T-cell (primary cell): ENCODE measurements at regions not wholly inside any gene's neighbourhood (a gene's known extent, or its start where the extent isn't known, plus 50 kb on each side); places are given as distances from the start of the nearest gene placed in this dataset.

ENCODE experiments used
- ATAC-seq, 4 experiments: fragments of 200-7000 bp in 3 of 4; fragments of 150-1000 bp in 1 of 4; cut with Tn5 transposase; replicated peaks in 1 of 4; 1 replicate in 3 of 4; 2 replicates in 1 of 4; pipeline ENCODE4 v1.10.0; 2021; ENCODE audit warnings: moderate library complexity in 3 of 4, mild to moderate bottlenecking in 2 of 4, moderate number of reproducible peaks in 1 of 4
- CTCF ChIA-PET, 2 donors: fragments of 300-600 bp; sonication (Branson Sonifier 250); formaldehyde crosslinking; loops; one replicate each; lab custom pipeline; 2022; ENCODE audit warnings: antibody characterized with exemption in 2 of 2; lab: Charles Lee
- POLR2A ChIA-PET, 2 donors: fragments of 300-600 bp; sonication (Branson Sonifier 250); formaldehyde crosslinking; loops; one replicate each; lab custom pipeline; 2022; ENCODE audit warnings: antibody characterized with exemption in 2 of 2; lab: Charles Lee
- DNase-seq, 35 experiments: peaks; one replicate each; pipeline versions ENCODE4 v3.0.0 to v3.0.0-alpha.2; 2013 to 2023
- H3K27ac ChIP-seq: one replicate; pipeline ENCODE4 v1.5.1; 2013; ENCODE audit warnings: low read length
- H3K27me3 ChIP-seq, 2 experiments: replicated peaks in 1 of 2; 1 replicate in 1 of 2; 2 replicates in 1 of 2; pipeline versions ENCODE4 v1.6.1 to v1.7.0; 2013; ENCODE audit warnings: low read length in 1 of 2, mixed read lengths in 1 of 2; ENCODE audit not compliant: control insufficient read depth in 2 of 2, insufficient read depth in 2 of 2; ENCODE audit errors: extremely low read depth in 1 of 2
- H3K36me3 ChIP-seq, 2 donors: 1 replicate in 1 of 2; 2 replicates in 1 of 2; pipeline versions ENCODE4 v1.6.1 to v1.7.0; 2013; ENCODE audit warnings: low read length in 1 of 2; ENCODE audit not compliant: control insufficient read depth in 2 of 2, insufficient read depth in 1 of 2; ENCODE audit errors: extremely low read depth in 1 of 2
- H3K4me1 ChIP-seq, 2 experiments: 1 replicate in 1 of 2; 2 replicates in 1 of 2; pipeline versions ENCODE4 v1.6.1 to v1.7.0; 2013; ENCODE audit warnings: low read length in 2 of 2, mixed read lengths in 1 of 2; ENCODE audit not compliant: insufficient read depth in 2 of 2, control insufficient read depth in 1 of 2; ENCODE audit errors: extremely low read depth in 1 of 2
- H3K4me3 ChIP-seq, 2 donors: 1 replicate in 1 of 2; 2 replicates in 1 of 2; pipeline versions ENCODE4 v1.5.1 to v1.7.0; 2013; ENCODE audit warnings: mild to moderate bottlenecking in 2 of 2, low read length in 1 of 2, moderate library complexity in 1 of 2; ENCODE audit not compliant: control insufficient read depth in 1 of 2; ENCODE audit errors: extremely low read depth in 1 of 2
- H3K9me3 ChIP-seq: 2 replicates; pipeline ENCODE4 v1.7.0; 2013
- H3K27ac Mint-ChIP-seq, 2 donors: one replicate each; pipeline ENCODE4 v1.8.0; 2020 to 2021; ENCODE audit warnings: mild to moderate bottlenecking in 2 of 2, mixed read lengths in 2 of 2
- H3K27me3 Mint-ChIP-seq, 2 donors: one replicate each; pipeline ENCODE4 v1.8.0; 2021 to 2022; ENCODE audit warnings: mixed read lengths in 2 of 2
- H3K36me3 Mint-ChIP-seq: one replicate; pipeline ENCODE4 v1.8.0; 2021; ENCODE audit warnings: mixed read lengths
- H3K4me1 Mint-ChIP-seq, 3 donors: one replicate each; pipeline ENCODE4 v1.8.0; 2020 to 2022; ENCODE audit warnings: mixed read lengths in 3 of 3, mild to moderate bottlenecking in 1 of 3
- H3K4me3 Mint-ChIP-seq, 3 donors: one replicate each; pipeline ENCODE4 v1.8.0; 2020 to 2022; ENCODE audit warnings: mild to moderate bottlenecking in 3 of 3, mixed read lengths in 3 of 3, moderate library complexity in 3 of 3
- H3K9me3 Mint-ChIP-seq, 3 donors: one replicate each; pipeline ENCODE4 v1.8.0; 2020 to 2022; ENCODE audit warnings: mixed read lengths in 3 of 3
- WGBS: methylation state at CpG from one replicate; pipeline ENCODE4 v1.1.5; 2013; ENCODE audit warnings: missing lambda C conversion rate; ENCODE audit not compliant: insufficient coverage; 5-methylcytosine and 5-hydroxymethylcytosine counted together

DNA sequence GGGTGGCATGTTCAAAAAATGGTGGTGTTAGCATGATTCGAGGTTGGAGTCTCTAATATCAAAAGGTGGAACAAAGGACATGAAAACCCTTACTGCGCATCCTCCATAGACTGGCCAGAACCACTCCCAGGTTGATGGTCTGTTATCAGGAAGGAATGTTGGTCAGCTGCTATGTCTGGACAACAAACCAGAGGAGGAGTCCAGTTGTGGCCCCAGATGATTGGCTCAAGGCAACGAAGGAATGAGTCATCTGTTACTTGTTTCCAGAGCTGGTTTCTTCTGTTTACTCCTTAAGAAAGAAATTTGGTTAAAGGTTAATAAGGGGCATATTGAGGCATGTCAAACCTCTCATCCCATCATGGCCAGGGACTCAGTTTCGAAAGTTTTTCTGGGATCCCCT lies 56.8 kb upstream of the GRIA4 start:
- ATAC-seq: no peak
- Histone ChIP-seq H3K4me1 (no peaks in the 10 kb centered on the region), H3K4me3 (no peak overlapping the region), H3K9me3 (no peaks in the 10 kb centered on the region), H3K27ac (no peak overlapping the region), H3K27me3 (no peaks in the 10 kb centered on the region), H3K36me3 (no peaks in the 10 kb centered on the region)
- ChIA-PET CTCF (no interaction called here), POLR2A (no interaction called here)
- peaks cover 0 to 8% of the 10 kb centered on the region in 2 donors for H3K27me3 Mint-ChIP-seq
- no peaks in the 10 kb centered on the region for H3K36me3 Mint-ChIP-seq
- no peak for DNase-seq
- H3K9me3 Mint-ChIP-seq: no peaks in the 10 kb centered on the region
- no peaks in the 10 kb centered on the region for H3K4me1 Mint-ChIP-seq
- H3K4me3 Mint-ChIP-seq: no peak overlapping the region
- H3K27ac Mint-ChIP-seq: no peak overlapping the region
- WGBS: no CpG with 5 or more reads among the region's 4 CpGs

DNA sequence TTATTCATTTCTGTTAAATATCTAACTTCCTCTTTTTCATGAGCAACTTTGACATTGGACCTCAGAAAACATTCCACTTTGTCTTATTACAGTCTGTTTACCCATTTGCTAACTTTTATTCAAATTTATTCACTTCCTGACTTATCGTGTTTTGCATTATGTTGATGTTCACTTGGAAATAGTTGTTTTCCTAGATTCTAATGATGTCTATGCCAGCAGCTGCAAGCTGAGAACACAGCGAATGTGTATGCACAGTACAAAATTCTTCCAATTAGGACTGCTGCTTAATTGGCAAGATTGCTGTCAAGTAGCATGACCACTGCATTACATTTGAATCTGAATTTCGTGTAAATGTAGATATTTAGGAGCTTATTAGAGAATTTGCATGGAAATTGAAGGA lies 61.5 kb upstream of the GRIA4 start:
- no peaks in the 10 kb centered on the region for H3K4me1 ChIP-seq
- no peak for ATAC-seq
- POLR2A ChIA-PET: no interaction called here

GRCh38 chr11:105538588-105538987 lies 71.3 kb upstream of the GRIA4 start:
- Mint-ChIP-seq H3K4me1 (no peaks in the 10 kb centered on the region), H3K4me3 (no peak overlapping the region), H3K27me3 (no peaks in the 10 kb centered on the region), H3K36me3 (no peaks in the 10 kb centered on the region), H3K27ac (no peak overlapping the region), H3K9me3 (no peaks in the 10 kb centered on the region)
- DNase-seq (no peak), ATAC-seq (no peak)
- H3K4me3 ChIP-seq: no peak overlapping the region
- CTCF ChIA-PET: no interaction called here
- POLR2A ChIA-PET: no interaction called here
- H3K27ac ChIP-seq: no peak overlapping the region
- no peaks in the 10 kb centered on the region for H3K4me1 ChIP-seq
- no peaks in the 10 kb centered on the region for H3K36me3 ChIP-seq
- WGBS: 100% methylated on average over 2 of the region's 3 CpGs
- H3K27me3 ChIP-seq: no peaks in the 10 kb centered on the region
- H3K9me3 ChIP-seq: no peaks in the 10 kb centered on the region

More for the DNA sequence above, 61.5 kb upstream of the GRIA4 start:
- no peak overlapping the region for H3K27ac Mint-ChIP-seq
- no peak overlapping the region for H3K4me3 Mint-ChIP-seq
- DNase-seq: no peak
- H3K9me3 ChIP-seq: no peaks in the 10 kb centered on the region
- CTCF ChIA-PET: no interaction called here
- H3K4me3 ChIP-seq: no peak overlapping the region
- WGBS: no CpG with 5 or more reads among the region's 3 CpGs
- H3K27me3 Mint-ChIP-seq: no peaks in the 10 kb centered on the region
- no peak overlapping the region for H3K27ac ChIP-seq
- H3K27me3 ChIP-seq: no peaks in the 10 kb centered on the region
- H3K9me3 Mint-ChIP-seq: no peaks in the 10 kb centered on the region
- H3K4me1 Mint-ChIP-seq: no peaks in the 10 kb centered on the region
- H3K36me3 Mint-ChIP-seq: no peaks in the 10 kb centered on the region
- no peaks in the 10 kb centered on the region for H3K36me3 ChIP-seq

DNA sequence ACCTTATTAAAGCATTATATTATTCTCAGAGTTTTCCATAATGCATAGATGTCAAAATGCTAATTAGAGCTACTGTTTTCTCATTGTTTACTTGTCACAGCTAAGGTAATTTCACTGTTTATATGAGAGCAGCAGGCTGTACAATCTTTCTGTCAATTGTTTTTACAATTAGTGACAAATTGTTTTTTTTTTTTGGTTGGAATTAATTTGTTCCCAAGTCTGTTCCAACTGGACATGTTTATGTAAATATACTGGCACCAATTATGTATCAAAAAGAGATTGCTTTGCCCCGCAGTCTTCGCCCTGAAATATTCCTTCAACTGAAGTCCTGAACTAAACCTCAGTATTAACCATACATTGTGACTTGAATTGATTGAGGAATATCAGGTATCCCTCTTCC lies 72.3 kb upstream of the GRIA4 start:
- Histone ChIP-seq H3K36me3 (no peaks in the 10 kb centered on the region), H3K27me3 (no peaks in the 10 kb centered on the region), H3K9me3 (no peaks in the 10 kb centered on the region), H3K4me1 (no peaks in the 10 kb centered on the region), H3K27ac (no peak overlapping the region), H3K4me3 (no peak overlapping the region)
- Mint-ChIP-seq H3K9me3 (no peaks in the 10 kb centered on the region), H3K27ac (no peak overlapping the region), H3K27me3 (no peaks in the 10 kb centered on the region), H3K36me3 (no peaks in the 10 kb centered on the region), H3K4me1 (no peaks in the 10 kb centered on the region), H3K4me3 (no peak overlapping the region)
- DNase-seq: no peak
- no CpG with 5 or more reads among the region's 2 CpGs for WGBS
- CTCF ChIA-PET: no interaction called here
- ATAC-seq: no peak
- POLR2A ChIA-PET: no interaction called here

DNA sequence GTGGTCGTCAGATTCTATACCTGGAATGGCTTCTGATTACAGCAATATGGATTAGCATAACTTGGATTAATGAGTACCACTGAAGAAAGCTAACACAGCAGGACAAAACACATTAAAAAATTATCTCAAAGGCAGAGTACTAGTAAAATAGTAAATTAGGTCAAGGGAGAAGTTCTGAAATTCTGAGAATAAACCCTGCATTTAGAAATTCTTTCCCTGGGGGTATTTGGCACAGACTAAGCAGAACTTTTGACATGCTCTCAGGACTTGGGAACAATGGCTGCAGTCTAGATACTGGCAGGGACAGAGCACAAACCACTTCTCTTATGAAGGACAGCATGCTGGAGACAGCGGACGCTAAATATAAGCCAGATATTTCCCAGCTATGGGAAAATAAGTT lies 85.6 kb upstream of the GRIA4 start:
- H3K9me3 ChIP-seq: no peaks in the 10 kb centered on the region
- H3K36me3 Mint-ChIP-seq: no peaks in the 10 kb centered on the region
- H3K4me3 ChIP-seq: no peak overlapping the region
- ChIA-PET CTCF (no interaction called here), POLR2A (interaction anchor here in 1 of 2 donors (0.5 kb wide), 1 partner anchor 1545 kb away, joined by 3 read pairs; no protein-coding TSS in a partner anchor)
- H3K36me3 ChIP-seq: no peaks in the 10 kb centered on the region
- ATAC-seq (no peak), DNase-seq (no peak)
- no peaks in the 10 kb centered on the region for H3K4me1 Mint-ChIP-seq
- H3K27me3 Mint-ChIP-seq: peaks cover 0 to 2% of the 10 kb centered on the region in 2 donors
- H3K9me3 Mint-ChIP-seq: peaks cover 2 to 7% (median 4%) of the 10 kb centered on the region in 3 donors
- no peaks in the 10 kb centered on the region for H3K4me1 ChIP-seq
- WGBS: no CpG with 5 or more reads among the region's 3 CpGs
- no peak overlapping the region for H3K27ac Mint-ChIP-seq
- no peaks in the 10 kb centered on the region for H3K27me3 ChIP-seq
- no peak overlapping the region for H3K4me3 Mint-ChIP-seq
- no peak overlapping the region for H3K27ac ChIP-seq

- no peak overlapping the region for H3K4me3 ChIP-seq
- ChIA-PET CTCF (no interaction called here), POLR2A (no interaction called here)
- DNase-seq: no peak
- H3K27me3 ChIP-seq: no peaks in the 10 kb centered on the region
- Mint-ChIP-seq H3K36me3 (no peaks in the 10 kb centered on the region), H3K27ac (no peak overlapping the region), H3K27me3 (peaks cover 0 to 2% of the 10 kb centered on the region in 2 donors), H3K4me1 (no peaks in the 10 kb centered on the region), H3K4me3 (no peak overlapping the region), H3K9me3 (no peaks in the 10 kb centered on the region)
- WGBS: 86% methylated on average over 1 of the region's 4 CpGs
- H3K36me3 ChIP-seq: no peaks in the 10 kb centered on the region
- H3K9me3 ChIP-seq: no peaks in the 10 kb centered on the region
- H3K4me1 ChIP-seq: no peaks in the 10 kb centered on the region
- no peak overlapping the region for H3K27ac ChIP-seq
- no peak for ATAC-seq
Observed at GRCh38 chr11:105520706-105521345, 89.0 kb upstream of the GRIA4 start.
